ENCODE measurements at regions not wholly inside any gene's neighbourhood (a gene's known extent, or its start where the extent isn't known, plus 50 kb on each side); places are given as distances from the start of the nearest gene placed in this dataset.

DNA sequence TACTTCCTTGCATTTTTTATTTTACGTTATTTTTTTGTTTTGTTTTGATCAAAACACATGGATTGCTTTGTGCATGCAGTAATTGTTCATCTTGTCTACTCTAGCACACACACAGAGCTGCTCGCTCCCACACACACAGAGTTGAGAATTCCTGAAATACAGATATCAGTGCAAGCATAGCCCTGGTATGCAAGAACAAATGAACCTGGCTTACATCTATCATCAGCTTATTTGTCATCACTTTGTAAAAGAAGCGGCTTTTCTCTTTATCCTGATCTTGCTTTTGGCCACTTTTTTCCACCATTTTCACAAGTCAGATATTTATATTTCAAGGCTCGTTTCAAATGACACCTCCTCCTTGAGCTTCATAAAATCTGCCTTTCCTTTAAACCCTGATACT, 1435.7 kb downstream of the MAT2B start:
- no peak for DNase-seq

DNA sequence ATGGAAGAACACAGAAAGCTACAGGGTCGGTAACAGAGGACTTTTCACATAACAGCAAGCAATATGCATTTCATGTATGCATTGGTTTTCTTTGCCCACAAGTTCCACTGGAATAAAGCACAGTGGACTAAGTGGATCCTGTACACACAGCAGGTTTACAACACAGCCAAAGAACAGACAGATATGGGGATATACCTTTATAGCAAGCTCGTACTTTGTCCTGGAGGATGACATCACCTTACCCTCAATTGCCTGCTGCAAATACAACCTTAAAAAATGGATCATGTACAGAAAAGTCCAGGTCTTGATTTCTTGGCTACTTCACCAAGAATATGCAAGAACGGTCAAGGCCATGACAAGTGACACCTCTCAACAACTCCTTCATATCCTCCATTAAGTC, 1445.5 kb downstream of the MAT2B start:
- no peak for DNase-seq

DNA sequence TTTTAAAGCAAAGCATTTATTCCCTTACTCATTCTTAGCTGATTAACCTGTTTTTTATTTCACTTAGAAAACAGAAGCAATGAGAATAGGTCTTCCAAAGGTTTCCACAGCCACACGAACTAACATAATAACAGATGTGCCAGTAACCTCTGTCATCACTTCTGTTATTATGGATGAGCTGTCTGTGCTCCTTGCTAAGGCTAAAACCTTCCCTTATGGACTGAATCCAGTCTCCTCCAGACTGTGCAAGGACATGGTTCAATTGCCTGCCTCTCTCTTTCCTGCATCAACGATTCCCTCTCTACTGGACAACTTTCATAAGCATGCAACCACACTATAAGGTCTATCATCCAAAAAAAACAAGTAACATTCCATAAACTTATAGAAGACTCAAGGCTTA, 1446.2 kb downstream of the MAT2B start:
- no peak for DNase-seq

DNA sequence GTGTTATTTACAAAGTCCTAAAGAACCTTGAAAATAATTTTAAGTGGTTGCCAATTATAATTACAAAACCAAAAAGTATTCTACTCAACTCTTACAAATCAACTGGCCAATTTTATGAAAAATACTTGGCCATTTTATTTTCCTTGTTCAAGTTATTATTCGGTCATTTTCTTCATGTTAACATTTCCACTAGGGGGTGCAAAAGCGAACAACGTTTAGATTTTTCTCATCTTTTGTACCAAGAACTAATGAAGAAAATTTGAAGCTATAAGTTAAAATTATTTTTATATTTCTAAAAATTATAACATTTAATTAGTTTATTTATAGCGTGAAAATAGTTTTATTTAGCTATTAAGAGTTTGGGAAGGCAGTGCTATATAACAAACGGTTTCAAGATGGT, 1453.3 kb downstream of the MAT2B start:
- no peak for DNase-seq

DNA sequence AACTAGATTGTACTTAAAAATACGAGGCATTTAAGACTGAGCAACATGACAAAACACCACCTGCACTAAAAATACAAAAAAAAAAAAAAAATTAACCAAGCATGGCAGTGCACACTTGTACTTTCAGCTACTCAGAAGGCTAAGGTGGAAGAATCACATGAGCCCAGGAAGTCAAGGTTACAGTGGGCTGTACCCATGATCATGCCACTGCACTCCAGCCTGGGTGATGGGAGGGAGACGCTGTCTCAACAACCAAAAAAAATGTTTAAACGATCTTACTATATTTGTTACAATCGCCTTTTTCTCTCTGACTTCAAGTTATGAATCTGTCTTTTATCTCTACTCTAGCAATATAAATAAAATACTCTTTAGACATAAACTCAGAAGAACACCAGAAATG, 1454.3 kb downstream of the MAT2B start:
- no peak for DNase-seq

DNA sequence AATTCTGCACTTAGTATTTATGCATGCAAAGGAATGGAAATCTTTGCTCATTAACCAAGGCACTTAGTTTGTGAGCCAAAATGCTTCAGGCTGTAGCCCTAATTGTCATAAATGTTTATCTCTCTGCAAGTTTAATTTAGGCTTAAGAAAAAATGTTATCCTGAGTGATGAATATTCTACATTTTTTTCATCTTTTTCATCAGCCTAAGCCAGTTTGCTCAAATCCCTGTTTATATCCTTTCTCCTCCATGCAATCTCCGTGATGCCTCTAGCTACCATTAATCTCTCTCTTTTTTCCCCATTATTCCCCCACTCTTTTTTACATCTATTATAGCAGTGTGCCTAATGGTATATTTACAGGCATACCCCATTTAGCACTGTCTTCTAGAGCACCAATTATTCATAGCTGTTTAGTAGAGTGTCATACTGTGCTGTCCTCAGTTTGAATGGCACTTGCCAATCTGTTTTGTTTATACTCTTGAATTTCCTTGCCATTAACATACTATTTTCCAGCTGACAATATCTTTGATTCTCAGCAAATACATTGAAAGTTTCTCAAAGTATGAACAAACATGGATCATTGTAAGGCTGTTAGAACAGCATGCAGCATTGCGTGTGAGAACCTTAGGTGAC, 1457.0 kb downstream of the MAT2B start:
- no peak for DNase-seq

DNA sequence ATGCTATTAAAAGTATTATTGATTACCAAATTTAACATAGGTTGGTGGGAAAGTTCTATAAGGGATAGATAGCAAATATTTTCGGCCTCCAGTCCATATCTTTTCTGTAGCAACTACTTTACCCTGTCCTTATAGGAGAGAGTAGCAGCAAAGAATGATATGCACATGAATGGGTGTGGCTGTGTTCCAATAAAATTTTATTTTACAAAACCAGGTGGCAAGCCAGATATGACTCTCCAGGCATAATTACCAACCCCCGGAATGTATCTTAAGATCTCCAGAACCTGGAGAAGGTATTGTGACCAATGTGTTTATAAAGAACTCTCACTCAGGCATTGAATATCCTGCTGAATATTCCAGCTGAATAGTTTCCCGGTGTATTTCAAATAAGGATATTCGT, 1461.2 kb downstream of the MAT2B start:
- no peak for DNase-seq

DNA sequence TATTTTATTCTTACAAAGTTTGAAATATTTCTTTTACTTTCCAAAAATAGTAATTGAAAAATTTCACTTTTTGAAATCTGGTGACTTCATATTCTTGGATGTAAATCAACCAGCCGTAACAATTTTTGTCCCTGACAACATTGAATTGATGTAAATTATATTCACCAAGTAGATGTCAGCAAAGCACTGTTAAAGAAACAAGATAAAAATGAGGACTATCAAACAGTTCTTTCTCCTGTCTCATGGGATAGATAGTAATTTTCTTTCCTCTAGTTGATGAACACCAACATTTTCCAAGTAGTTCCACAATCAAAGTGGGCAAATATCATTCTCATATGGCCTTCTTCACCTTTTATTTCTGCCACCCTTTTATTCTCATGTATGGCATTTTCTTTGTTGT, 1461.9 kb downstream of the MAT2B start:
- DNase-seq: no peak

DNA sequence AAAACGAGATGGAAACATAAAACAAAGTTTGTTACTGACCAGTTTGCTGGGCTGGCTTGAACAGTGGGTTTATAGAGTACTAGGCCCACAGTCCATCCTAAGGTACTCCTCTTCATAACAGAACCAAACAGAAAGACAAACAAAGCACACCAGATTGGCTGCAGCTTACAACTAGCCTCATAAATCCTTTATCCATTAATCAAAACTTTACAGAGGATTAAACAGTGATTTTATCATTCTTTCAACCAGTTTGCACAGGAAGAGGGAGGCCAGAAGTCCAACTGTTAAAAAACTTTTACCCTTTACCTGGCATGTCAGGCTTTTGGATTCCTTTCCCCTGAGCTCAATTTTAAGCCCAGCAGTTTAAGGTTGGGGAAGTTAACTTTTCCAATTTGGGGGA, 1467.6 kb downstream of the MAT2B start:
- DNase-seq: no peak

DNA sequence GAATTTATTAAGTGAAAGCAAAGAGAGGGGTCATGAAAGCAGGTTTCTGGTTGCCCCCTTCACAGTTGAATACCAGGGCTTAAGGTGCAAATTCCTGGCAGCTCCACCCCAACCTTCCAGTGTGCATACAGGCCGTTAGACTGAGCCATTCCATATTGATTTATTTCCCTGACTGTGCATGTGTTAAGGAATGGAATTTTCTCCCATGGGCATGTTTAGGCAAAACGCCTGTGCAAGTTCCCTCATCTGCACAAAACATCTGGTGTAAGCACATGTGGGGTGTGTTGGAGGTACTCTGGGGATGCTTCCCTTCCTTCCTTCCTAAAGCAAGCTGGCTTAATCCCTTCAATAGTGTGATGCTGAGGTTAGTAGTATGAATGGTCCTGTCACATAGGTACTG, 1470.6 kb downstream of the MAT2B start:
- no peak for DNase-seq

DNA sequence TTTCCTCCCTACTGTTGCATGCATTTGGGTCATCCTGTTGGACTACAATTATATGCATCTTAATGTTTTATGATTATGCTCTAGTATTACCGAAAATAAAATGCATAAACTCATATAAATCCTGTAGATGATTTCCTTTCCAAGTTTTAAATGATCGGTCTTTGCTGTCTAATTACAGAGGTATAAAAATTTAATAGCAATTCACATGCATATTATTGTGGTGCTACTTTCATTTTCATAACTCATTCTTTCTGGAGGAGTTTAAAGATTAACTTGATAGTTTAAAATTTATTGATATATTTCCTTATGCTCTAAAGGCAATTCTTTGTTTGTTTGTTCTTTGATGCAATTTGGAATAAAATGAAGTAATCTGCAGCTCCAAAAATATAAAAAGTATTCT, 1475.1 kb downstream of the MAT2B start:
- DNase-seq: no peak

DNA sequence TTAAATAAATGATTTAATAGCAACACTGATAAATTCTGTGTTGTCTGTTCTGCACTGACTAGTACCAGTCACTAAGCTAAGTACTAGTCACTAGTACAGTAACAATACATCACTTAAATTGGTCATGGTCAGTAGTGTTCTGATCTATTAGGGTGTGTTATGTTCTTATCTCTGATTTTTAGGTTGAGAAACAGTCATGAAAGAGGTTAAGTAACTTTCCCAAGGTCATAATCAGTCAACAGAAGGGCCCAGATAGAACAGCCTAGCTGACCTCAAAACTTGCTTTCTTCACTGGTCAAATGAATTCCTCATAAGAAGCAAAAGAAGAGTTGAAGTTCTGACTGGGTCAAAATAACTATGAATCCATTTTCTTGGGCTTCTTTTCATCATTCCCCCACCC, 1492.7 kb downstream of the MAT2B start:
- no peak for DNase-seq

DNA sequence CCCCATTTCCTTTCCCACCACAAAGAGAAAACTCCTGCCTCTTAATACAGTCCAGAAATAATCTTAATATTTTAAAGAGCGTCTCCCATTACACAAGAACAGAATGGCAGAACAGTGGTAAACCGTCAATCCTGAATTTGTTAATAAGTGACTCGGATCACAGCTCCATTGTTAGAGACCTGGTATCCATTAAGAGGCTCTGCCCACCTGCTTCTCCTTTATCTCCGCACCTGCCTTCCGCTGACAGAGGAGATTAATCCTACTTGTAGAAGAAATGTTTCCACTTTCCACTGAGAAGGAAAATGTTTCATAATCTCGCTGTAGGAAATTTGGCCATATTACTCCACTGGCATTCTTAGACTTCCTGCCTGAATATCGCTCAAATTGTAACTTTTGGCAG, 1493.2 kb downstream of the MAT2B start:
- DNase-seq: no peak

DNA sequence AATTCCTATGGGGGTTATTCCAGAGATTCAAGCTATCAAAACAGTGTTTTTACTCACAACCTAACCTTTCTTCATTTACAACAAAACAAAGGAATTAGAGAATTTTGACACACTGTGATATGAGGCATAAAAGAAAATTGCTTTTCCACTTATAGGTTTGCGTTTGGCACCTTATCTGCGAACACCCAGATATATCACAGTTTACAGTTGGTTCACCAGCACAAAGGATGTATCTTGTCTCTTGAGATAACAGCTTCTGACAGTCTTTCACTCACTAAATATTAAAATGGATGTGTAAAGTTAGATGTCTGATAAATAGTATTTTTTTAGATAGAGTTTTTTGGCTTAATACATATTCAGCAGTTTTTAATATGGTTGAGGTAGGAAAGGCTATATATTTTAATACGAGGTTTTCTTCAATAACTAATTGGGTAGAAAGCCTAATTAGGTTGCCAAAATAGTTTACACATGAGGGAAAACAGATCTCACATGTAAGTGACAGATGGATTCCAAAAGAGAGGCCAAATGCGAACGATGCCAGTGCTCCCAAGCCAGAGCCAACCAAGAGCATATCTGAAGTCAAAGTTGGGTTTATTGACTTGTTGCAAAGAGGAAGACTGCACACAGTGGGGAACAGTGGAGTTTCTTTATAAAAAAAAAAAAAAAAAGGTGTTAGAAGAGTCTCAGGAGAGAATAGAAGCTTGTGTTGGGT, 1495.2 kb downstream of the MAT2B start:
- DNase-seq: no peak

DNA sequence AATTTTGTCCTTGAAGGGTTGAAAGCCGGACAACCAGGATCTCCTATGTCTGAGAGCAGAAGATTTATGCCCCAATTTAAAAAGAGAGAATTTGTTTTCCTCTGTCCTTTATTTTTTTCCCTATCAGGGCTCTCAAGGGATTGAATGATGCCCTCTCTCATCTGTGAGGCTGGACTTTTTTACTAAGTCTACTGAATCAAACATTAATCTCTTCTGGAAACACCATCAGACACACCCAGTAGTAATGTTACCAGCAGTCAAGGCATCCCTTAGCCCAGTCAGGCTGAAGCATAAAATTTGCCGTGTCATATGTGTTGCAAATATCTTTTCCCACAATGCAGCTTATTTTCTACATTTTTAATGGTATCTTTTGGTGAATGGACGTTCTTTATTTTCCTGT, 1497.9 kb downstream of the MAT2B start:
- DNase-seq: no peak

DNA sequence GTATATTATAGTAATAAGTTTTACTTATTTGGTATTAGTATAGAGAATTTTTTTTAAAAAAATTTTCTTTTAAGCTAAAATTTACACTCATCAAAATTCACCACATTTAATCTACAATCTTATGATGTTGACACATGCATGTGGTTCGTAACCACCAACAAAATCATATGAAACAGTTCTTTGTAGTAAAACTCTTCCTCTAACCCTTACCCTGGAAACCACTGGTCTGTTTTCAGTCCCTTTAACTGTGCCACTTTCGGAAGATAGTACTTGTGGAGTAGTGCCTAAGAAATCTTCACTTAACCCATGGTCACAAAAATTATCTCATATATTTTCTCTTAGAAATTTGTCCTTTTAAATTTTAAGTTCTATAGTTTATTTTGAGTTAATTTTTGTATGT, 1498.8 kb downstream of the MAT2B start:
- no peak for DNase-seq

DNA sequence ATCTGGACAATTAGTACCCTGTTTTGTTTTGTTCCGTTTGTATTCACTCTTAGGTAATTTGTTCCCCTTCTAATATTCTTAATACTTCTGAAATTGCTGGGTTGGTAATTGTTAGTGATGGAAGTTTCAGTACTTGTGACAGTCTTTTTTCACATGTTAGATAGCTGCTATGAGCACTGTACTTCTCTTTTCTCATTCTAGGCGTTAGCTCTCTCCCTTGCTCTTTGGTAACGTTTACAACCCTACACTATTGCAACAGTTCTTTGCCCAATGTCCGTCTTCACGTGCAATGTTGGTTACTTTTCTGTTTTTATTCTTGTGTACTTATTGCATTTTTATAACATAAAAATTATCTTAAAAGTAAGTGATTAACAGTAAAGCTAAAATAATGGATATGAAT, 1509.0 kb downstream of the MAT2B start:
- DNase-seq: no peak

DNA sequence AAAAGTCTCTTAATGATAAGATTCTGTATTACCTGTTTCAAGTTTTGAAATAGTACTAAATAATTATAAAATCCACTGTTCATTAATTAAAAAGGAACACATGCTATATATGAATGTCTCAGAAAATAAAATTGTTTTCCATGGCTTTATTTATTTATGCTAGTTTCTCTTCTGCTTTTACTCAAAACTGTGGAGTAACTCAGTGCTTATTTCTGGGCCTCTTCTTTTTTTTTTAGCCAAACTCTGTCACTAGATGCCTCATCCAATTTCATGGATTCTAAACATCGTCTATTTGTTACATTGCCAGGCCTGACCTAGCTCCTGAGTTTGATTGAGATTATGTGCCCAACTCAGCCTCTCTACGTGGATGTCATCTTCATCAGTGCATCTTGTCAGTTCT, 1509.7 kb downstream of the MAT2B start:
- DNase-seq: no peak

DNA sequence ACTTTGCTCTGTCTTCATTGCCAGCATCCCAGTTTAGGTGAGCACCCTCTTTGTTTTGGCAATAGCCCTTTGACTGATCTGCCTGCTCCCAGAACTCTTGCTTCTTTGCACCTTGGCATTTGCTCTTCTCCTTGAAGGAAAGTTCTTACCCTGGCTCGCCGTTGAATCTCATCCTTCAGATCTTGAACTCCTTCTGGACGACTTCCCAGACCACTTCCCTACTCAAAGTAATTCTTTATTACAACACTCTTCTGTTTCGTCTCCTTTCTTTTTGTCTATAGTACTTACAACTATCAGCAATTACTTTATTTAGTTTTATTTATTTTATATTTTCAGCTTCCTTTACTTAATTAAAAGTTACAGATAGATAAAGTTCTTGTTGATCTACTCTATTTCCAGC, 1510.1 kb downstream of the MAT2B start:
- DNase-seq: no peak

DNA sequence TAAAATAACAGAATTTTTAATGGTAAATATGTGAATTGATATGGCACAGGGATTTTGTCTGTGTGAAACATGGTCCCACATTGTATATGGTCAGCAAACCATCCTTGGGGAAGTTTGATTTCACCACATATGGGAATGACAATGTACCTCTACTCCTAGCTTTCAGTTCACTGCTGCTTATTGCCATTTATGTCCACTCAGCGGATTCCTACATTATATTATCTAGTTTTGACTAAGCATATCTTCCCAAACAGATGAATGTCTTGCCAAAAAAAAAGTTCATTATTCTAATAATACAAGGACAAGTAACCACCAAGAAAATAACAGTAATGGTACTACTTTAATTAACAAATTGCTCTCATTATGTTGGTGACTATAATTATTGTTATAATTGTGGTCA, 1521.6 kb downstream of the MAT2B start:
- no peak for DNase-seq

DNA sequence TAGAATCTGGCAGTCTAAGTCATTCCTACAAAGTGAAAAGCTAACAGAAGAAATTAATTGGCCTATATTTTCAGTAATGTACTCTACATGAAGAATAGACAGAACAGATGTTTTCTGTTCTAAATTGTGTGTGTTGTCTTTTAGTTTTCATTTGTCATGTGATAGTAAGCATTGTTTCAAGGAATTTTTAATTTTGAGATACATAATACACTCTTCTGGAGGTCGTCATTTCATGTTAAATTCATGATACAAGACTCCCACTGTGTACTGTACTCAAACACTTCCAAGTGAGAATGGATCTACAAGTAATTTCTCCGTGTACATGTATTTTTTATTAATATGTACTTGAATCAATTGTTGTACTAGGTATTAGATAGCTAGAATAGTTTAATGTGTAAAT, 1522.9 kb downstream of the MAT2B start:
- DNase-seq: no peak

DNA sequence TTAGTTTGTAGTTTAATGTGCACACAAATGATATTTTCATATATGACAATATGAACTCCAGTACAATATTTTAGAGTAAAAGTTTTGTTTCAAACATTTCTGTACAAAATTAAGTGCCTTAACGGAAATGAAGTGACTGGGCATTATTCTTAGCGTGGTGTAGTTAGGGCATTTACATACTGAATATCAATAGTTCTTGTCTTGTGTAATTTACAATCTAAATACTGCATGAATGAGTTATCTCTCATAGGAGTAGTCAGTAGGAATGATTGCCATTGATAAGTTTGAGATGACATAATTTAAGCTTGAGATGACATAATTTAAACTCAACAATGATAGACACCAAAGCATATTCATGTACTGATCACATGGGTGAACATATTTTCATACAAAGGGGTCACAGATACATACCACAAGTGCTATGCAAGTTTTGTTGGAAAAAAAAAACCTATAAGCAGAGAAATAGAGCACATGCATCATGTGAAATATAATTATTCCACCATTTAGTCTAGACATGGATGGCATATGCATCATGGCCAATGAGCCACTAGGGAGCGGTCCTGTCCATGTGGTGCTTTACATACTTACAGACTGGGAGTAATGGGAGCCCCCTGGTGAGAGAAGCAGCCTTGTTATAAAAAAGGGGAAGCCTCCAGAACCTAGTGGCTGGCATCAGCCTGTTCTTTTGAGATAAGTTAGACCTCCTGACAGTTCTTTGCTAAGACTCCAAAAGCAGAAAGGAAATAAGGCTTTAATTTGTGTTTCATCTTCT, 1523.9 kb downstream of the MAT2B start:
- no peak for DNase-seq

DNA sequence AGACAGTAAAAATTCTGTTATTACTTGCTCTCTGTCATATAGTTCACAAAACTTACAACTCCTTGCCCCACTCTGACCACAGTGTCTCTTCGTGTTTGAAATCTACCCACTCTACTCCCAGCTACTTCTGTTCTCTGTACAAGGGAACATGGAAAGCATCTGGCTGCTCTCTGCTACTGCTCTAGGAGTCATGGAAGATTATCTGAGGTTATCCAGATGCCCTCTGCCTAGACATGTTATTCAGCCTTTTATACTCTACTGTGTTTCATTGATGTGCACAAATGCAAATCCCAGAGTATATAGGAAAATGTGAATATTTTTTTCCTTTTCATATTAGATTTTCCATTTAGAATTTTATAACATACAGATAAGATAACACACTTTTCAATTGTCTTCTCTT, 1525.6 kb downstream of the MAT2B start:
- no peak for DNase-seq

DNA sequence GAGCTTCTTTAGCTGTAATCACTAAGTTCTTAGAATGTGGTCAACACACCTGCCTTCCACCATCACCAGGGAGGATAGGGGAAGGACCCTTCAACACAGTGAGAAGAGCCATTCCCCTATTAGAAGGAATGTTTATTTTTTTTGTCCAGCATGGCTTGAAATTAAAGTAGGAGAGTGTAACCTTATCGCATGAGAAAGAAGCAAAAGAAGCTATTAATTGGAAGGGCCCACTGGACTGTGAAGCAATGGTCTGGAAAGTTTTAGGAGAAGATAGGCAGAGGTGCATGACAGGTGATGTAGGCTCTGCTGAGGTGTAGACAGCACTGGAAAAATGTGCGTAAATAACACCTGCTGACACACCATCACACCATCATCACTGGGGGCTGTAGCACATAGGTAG, 1526.0 kb downstream of the MAT2B start:
- no peak for DNase-seq
